Stimulated activated CD4-positive, alpha-beta T cell treated with anti-CD3 and anti-CD28 coated beads, Interleukin-2, amount 100 ng/mL, for 4 hours (primary cell): ENCODE measurements at regions not wholly inside any gene's neighbourhood (a gene's known extent, or its start where the extent isn't known, plus 50 kb on each side); places are given as distances from the start of the nearest gene placed in this dataset.
"Not testable (repeated sequence)": the region's sequence is repeated elsewhere in the genome, so short reads cannot be mapped to it uniquely, and the experiment has no call there.

Experiments used
- DNase-seq: peaks from one replicate; pipeline ENCODE4 v3.0.0-alpha.2; 2020; ENCODE audit warnings: low read depth

DNA sequence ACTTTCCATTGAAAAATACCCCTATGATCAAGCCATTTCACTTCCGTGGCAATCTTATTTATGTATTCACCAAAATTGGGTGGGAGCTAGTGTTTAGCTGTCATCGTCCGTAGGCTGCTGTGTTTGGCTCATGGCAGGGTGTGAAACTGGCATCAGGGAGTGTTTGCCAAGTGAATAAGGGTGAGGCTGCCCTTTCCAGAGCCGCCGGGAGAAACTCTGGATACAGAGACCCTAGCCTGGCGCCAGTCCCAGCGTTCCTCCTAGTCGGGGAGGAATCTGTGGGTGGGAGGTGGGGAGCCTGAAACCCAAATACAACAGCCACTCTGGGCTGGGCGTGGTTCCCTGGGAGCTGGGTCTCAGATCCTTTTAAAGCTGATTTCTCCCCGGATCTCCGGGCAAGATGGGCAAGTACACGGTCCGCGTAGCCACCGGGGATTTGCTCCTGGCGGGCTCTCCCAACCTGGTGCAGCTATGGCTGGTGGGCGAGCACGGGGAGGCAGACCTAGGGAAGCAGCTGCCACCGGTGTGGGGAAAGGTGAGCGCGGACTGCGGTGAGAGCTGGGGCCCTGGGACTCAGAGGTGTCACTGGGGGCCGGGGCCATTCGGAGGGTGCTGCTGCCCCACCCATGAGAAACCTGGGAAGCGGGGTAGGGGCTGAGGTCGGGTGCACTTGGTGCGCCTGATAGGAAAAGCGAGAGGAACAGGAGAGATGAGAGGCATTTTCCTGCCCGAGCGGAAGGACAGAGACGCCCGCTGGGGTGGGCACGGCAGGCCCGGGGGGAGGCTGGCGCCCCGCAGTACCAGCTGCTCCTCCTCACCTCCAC lies 62.1 kb upstream of the TEKT1 start:
- no peak for DNase-seq

DNA sequence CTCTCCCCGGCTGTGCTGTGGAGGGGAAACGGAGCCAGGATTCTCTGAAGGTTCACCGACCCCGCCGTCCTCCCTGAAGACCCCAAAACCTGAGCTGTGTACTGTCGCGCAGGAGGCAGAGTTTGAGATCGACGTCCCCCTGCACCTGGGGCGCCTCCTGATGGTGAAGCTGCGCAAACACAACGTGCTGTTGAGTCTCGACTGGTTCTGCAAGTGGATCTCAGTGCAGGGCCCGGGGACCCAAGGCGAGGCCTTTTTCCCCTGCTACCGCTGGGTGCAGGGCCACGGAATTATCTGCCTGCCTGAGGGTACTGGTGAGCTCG lies 62.6 kb upstream of the TEKT1 start:
- no peak for DNase-seq

DNA sequence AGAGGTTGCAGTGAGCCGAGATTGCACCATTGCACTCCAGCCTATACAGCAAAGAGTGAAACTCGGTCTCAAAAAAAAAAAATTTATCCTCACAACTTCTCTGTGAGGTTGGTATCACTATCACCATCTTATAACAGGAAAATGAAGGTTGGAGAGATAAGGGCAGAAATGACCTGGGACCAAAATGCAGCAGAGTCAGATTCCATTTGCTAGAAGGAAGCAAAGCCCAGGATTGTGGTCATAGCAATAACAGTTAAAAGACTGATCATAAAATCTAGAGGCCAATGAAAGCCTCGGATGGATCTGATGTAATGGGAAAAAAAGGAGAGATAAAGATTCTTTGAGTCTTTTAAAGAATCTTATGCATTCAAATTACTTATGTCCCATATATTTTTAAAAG lies 69.6 kb upstream of the TEKT1 start:
- no peak for DNase-seq

DNA sequence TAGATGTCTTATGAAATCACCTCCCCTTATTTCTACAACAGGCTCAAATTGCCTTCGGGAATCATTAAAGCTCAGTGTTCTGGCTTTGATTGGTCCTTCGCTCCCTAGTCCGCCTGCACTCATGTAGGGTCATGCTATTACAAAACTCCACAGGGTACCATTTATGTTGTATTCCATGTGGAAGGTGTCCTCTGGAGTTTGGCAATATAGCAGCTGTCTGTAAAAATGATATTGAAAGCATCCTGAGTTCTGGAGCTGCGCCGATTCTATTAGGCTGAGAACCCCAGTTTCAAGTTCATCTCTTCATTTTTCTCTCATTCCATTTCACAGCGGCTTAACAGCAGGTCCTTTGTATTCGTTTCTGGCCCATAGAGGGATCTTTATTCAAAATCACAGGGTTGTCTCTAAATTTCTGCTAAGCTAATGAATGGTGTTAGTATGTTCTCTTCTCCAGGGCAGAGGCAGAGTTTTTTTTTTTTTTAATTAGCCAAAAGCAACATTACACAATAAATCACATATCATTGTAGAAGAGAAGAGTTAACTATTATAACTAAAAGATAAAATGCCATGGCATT lies 71.9 kb upstream of the TEKT1 start:
- DNase-seq, result no peak

DNA sequence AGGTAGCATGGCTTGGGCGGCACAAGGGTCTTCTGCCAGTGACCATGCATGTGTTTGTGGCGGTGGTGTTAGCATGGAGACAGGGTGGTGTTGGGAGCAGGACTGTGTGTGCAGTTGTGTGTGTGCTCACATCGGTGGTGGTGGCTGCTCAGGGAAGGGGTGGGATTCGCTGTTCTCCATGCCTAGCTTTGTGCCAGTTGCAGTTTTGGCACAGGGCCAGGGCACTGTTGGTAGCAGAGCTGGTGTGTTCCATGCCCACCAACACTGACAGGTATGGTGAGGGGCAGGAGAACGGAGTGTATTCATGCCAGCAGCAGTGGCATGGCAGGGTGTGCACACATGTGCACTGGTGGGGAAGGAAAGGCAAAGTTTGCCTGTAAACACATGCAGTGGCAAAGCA lies 77.3 kb upstream of the TEKT1 start:
- DNase-seq, result no peak

DNA sequence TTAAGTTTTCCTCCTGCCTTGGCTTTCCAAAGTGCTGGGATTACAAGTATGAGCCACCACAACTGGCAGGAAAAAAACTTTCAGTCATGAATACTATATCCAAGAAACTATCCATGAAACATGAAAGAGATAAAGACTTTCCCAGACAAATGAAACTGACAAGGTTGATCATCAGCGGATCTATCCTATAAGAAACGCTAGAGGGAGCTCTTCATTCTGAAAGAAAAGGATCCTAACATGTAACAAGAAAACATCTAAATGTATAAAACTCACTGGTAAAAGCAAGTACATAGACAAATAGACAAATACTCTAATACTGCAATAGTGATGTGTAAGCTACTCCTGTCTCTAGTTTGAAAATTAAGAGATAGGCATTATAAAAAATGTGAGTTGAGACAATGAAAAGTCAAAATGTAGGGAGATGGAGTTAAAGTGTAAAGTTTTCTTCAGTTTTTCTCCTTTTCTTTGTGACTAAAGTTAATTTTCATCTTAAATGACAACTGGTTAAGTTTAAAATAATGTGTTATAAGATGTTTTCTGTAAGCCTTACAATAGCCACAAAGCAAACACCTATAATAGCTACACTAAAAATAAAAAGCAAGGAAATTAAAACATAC lies 79.6 kb upstream of the TEKT1 start:
- DNase-seq, result no peak

DNA sequence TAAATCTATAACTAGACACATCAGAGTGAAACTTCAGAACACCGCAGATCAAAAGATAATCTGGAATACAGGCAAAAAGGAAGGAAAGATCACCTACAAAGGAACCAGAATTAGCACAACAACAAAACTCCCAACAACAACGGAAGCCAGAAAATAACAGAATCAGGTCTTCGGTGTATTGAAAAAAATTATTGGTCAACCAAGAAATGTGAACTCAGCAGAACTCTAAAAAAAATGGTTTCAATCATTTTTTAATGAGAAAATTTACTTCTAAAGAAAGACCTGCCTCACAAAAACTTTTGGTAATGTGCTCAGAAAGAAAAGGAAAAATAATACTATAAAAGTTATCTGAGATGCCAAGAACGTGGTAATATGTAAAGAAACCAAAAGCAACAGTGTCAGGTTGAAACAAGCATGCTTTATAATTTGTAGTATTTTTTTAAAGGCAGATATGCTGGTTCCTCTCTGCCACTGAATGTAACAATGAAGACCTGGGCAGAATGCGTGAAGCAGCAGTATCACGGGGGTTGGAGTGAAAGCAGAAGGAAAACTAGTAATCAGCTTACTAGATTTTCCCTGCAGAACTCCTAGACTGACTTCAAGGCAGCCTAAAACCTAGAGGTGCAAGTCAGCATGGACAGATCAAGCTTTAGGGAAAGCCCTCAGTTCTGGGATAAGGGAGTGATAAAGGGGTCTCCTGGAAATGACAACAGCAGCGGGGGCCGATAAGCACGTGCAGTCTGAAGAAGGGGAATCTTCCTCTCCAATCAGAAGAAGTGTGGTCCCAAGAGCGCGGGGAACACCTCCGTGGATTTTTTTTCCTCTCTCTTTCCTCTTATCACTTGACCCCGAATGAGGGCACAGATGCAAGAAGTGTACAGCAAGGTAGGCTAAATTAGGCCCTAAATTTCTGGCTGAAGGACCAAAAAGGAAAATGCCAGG lies 80.9 kb upstream of the TEKT1 start:
- DNase-seq, result no peak

DNA sequence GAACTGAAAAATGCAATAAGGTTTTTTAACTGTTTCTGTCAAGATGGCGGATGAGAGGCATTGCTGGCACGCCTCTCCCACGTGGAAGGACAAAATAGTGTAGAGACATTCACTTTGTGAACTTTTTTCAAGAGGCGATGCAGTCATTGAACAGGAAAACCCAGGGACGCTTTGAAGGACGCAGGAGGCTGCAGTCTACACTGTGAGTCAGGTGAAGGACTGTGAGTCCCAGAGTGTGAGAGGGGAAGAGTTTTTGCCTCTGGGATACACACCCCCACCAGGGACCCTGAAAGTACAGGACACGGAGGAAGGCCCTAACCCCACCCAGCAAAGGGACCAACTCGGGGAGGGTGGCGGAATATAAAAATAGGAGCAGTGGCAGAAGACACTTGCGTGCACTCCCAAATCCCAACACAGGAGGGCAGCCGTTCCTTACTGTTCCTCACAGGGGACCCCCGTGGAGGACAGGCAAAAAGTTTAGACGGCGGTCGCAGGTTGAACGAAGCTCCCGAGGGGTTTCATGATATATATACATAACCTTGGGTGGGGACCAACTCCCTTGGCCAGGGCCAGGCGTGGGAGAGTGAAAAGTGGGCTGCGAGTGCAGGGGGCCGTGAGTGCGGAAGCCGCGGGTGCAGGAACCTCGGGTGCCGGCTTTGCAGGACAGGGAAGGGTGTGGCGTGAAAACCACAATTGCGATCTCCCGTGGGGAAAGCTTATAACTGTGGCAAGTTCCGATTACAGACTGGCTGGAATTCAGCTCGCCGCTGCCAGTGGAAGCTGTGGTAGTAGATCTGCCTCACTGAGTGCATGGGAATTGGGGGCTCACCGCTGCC lies 82.0 kb upstream of the ALOX12 start:
- peak; percentile 57 for DNase-seq

DNA sequence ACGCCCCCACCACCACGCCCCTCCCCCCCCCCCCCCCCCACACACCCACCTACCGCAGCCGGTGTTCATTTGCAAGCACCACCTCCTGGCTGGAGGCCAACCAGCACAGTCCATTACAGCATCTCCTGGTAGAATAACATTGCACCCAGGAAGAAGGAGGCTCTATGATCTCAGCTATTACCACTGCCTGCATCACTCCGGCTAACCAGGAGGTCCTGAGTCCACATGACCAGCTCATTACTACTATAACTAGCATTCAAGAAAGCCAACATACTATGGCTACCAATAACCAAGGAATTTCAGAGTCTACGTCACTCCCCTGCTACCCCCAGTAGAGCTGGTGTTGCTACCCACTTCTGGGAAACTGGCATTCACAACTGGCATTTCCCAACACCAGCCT lies 81.1 kb upstream of the ALOX12 start:
- DNase-seq, result no peak

DNA sequence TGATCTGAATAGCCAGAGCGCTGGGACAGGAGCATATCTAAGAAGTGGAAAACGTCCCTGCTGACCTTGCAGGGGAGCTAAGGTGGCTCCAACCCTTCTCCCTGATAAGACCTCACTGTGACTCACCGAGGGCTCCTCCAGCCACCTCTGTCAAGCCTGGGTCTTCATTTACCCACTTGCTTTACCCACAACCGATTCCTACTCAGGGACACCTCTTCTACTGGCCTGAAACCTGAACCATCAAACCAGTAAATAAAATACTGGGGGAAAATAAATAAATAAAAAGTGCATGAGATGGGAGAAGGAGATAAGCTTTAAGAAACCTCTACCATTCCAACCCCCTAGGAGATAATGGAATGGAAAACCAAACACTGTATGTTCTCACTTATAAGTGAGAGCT lies 80.2 kb upstream of the ALOX12 start:
- DNase-seq, result no peak

DNA sequence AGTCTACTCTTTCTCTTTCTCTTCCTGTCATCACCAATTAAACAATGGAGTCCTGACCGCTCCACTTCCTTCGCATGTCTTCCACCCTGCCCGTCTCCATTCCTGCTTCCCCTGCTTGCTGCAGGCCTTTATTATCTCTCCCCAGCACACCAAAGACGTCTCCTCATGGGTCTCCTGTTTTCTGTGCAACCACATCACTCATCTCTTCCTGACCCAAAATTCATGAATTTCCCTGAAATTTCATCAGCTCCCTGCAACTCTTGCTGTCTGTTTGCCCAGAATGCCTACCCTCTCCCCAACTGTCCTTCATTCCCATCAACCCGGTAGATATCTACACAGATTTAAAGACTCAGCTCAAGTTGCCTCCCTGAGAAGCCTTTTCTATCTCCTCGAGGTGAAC lies 76.7 kb upstream of the ALOX12 start:
- no peak for DNase-seq

DNA sequence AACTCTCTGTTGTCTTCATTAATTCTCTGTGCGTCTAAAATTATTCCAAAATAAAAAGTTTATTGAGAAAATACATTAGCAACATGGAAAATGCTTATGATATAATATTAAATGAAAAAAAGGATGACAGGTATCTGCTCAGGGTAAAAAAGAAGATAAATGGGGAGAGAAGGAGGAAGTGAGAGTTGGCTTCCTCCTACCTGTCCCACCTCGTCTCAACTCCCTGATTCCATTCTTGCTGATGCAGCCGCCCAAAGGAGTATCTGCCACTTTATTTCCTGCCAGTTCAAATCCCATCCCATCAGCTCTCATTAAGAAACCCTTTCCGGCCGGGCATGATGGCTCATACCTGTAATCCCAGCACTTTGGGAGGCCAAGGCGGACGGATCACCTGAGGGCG lies 72.5 kb upstream of the ALOX12 start:
- DNase-seq, result no peak

DNA sequence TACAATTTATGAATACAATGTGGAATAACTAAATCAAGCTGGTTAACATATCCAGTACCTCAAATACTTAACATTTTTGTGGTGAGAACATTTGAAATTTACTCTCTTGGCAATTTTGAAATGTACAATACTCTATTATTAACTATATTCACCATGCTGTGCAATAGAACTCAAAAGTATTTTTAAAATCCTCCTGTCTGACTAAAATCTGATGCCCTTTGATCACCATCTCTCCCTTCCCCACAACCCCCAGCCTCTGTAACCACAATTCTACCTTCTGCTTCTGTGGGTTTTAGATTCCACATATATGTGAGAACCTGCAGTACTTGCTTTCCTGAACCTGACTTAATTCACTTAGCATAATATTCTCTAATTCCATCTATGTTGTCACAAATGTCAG lies 71.6 kb upstream of the ALOX12 start:
- no peak for DNase-seq

DNA sequence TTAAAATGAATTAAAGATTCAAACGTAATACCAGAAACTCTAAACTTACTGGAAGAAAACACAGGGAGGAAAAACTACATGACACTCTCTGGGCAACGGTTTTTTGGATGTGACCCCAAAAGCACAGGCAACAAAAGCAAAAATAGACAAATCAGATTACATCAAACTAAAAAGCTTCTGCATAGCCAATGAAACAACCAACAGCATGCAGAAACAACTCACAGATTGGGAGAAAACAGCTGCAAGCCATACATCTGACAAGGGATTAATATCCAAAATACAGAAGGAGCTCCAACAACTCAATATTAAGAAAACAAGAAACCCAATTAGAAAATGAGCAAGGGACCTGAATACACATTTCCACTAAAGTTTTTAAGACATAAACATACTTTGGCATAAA lies 69.2 kb upstream of the ALOX12 start:
- no peak for DNase-seq

DNA sequence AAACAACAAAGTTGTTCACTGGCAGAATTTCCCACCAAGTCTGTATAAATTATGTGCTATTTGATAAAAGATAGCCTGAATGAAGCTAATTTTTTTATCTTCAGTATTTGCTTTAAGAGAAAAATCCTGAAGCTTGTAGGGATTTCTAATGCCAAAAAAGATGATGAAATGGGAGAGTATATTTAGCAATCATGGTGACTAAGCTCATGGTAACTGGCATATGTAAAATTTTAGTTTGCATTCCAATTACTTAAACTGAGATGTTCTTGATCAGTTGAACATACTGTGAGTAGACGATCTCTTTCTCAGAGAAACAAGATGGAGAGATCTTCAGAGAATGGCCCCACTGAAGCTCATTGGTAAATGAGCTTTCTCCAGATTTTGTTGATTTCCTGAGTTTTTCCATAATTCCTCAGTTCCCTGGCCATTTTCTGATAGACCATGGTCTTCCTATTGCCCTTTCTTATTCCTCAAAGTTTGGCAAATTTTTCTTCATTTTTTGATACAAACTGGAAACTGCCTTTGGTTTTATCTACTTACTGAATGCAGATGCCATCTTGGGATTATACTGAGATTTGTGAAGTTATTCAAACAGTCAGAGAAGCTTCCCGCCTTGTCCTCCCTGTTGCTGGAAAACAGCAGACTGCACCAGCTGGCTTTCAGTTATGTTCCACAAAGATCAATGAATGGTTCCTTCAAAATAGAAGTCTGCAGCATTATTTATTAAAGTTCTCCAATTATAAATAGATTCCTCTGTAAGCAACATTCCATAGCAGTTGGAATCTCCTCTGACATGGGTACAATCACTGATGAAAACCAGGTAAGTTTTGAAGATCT lies 68.3 kb upstream of the ALOX12 start:
- no peak for DNase-seq

DNA sequence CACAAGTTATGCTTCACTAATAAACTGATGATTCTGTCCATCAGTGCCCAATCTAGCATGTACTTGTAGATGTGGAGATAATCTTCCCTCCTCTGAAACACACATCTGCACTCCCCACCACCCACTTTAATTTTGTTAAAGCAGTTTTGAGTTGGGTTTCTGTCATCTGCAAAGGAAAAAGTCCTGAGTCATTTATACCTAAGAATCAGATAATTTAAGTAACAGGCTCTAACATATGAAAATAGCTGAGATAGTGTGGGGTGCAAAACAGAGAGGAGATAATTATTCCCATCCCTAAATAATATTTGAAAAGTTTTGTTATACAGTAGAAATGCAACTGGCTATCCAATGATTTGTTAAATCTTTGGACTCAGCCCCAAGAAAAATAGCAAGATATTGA lies 67.7 kb upstream of the ALOX12 start:
- no peak for DNase-seq

DNA sequence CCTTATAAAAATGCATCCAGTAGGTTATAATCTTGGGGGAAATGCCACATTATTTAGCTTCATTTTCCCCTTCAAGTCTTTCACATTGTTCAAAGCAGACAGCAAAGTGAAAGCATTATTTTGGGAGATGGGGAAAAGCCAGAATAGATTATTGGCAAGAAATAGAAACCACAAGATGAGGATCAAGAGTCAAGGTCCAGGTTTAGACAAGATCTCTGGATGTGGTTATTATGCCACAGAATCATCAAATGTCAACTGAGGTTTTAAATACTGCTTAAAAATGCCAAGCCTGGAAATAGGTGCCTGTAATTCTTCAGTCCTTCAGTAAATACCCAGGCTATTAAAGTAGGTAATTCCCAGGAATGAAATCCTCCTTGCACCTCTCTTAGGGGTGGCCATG lies 65.1 kb upstream of the ALOX12 start:
- no peak for DNase-seq

DNA sequence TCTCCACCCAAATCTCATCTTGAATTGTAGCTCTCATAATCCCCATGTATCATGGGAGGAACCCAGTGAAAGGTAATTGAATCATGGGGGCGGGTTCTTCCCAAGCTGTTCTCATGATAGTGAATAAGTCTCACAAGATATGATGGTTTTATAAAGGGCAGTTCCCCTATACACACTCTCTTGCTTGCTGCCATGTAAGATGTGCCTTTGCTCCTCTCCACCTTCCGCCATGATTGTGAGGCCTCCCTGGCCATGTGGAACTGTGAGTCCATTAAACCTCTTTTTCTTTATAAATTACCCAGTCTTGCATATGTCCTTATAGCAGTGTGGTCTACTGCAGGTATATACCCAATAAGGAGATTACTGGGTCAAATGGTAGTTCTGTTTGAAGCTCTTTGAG lies 61.3 kb upstream of the ALOX12 start:
- DNase-seq, result not testable (repeated sequence)

DNA sequence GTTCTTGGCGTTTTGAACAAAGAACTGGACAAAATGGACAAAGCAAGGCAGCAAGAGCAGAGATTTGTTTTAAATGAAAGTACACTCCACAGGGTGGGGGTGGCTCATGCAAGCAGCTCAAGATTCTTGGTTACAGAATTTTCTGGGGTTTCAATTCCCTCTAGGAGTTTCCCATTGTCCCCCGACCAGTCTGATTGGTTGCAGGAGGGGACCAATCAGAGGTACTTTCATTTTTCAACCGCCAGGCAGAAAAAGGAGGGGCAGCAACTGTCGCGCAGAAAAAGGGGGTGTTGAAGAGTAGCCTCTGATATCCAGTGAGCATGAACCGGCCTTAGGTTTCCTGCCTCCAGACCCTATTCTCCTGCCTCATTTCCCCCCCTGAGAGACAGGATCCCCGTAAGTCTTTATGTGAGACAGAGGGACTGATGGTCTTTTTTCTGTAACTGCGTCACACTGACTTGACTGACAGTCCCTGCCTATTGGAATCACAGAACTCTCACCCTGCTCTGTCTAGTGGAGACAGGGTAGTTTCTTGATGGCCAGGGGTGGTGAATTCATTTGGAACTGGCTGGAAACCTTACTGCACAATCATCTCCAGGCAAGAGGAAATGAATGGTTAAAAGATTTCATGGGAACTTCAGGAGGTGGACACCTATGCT lies 59.4 kb upstream of the ALOX12 start:
- no peak for DNase-seq

DNA sequence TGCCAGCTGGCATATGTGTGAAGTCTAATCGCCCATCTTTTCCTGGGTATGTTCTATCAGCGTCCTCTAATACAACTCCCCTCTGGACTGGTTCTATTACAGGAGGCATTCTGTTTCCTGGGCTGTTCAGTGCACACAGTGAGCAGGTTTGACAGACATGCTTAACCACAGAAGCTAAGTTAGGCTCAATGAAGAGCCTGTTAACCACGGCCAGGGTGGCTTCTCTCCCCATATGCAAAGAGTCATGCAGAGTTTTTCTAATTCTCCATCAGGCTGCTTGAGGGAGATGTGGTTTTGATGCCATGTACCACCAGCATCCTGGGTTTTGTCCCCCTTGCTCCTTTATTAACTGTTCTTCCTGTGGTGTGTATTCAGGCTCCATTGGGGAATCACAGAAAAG lies 57.2 kb upstream of the ALOX12 start:
- DNase-seq, result no peak
